HUES48 (cell line): ENCODE measurements at regions not wholly inside any gene's neighbourhood (a gene's known extent, or its start where the extent isn't known, plus 50 kb on each side); places are given as distances from the start of the nearest gene placed in this dataset.

Source experiments
- H3K27ac ChIP-seq: one replicate; pipeline ENCODE4 v1.7.0; 2013; ENCODE audit warnings: low read depth, low read length, inconsistent platforms
- H3K27me3 ChIP-seq: 2 replicates; pipeline ENCODE4 v1.6.1; 2013; ENCODE audit warnings: mild to moderate bottlenecking, low read length; ENCODE audit not compliant: control insufficient read depth, insufficient read depth
- H3K36me3 ChIP-seq: 2 replicates; pipeline ENCODE4 v1.6.1; 2013; ENCODE audit warnings: low read length; ENCODE audit not compliant: control insufficient read depth, insufficient read depth
- H3K4me1 ChIP-seq: 2 replicates; pipeline ENCODE4 v1.6.1; 2013; ENCODE audit warnings: mild to moderate bottlenecking, low read length; ENCODE audit not compliant: control insufficient read depth, insufficient read depth
- H3K4me3 ChIP-seq: 2 replicates; pipeline ENCODE4 v1.5.1; 2013; ENCODE audit warnings: mild to moderate bottlenecking, low read depth, low read length
- H3K9ac ChIP-seq: 2 replicates; pipeline ENCODE4 v1.6.1; 2013; ENCODE audit warnings: mild to moderate bottlenecking, low read depth, low read length, moderate library complexity
- H3K9me3 ChIP-seq: 2 replicates; pipeline ENCODE4 v1.6.1; 2013; ENCODE audit warnings: low read length; ENCODE audit not compliant: control insufficient read depth, insufficient read depth

DNA sequence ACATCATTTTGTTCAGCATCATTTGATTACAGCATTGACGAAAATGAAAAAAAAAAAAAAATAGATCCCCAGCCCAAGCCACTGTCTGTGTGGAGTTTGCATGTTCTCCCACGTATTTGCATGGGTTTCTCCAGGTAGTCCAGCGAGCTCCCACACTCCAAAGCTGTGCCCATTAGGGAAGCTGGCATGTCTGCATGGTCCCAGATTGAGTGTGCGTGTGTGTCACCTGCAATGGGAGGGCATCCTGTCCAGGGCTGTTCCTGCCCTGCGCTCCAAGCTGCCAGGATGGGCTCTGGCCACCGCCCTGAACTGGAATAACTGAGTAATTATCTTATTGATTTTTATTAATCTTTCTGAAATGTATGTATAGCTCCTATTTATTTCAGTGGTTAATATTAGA lies 88.6 kb downstream of the KLF12 start:
- H3K4me1 ChIP-seq, result peaks cover under 1% of the 10 kb centered on the region; the same call in 1 of the 2 replicates
- H3K27me3 ChIP-seq, result no peaks in the 10 kb centered on the region
- H3K4me3 ChIP-seq, result no peak overlapping the region
- no peak overlapping the region for H3K9ac ChIP-seq
- no peaks in the 10 kb centered on the region for H3K9me3 ChIP-seq
- no peaks in the 10 kb centered on the region for H3K36me3 ChIP-seq
- no peak overlapping the region for H3K27ac ChIP-seq

DNA sequence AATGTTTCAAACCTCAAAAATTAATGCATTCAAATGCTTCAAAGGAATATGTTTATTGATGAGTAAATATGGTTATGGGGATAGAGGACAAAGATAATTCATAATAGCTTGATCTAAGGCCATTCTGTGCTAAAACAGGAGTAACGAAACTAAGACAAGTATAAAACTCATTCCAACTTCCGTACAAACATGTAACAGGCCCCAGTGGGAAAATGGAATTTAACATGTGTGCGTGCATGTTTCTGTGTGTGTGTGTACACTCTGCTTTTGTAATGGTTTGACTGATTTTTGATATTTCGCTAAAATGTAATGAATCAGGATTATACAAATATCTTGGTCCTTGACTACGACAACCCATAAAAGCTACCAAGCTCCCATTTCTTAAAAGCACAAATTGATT lies 91.0 kb downstream of the KLF12 start:
- peaks cover 4% of the 10 kb centered on the region; the same call in 1 of the 2 replicates for H3K4me1 ChIP-seq
- H3K27me3 ChIP-seq, result no peaks in the 10 kb centered on the region
- H3K9ac ChIP-seq, result no peak overlapping the region
- no peaks in the 10 kb centered on the region for H3K9me3 ChIP-seq
- H3K27ac ChIP-seq, result no peak overlapping the region
- no peaks in the 10 kb centered on the region for H3K36me3 ChIP-seq
- H3K4me3 ChIP-seq, result no peak overlapping the region

- Histone ChIP-seq H3K9me3 (no peaks in the 10 kb centered on the region), H3K4me3 (no peak overlapping the region), H3K27me3 (no peaks in the 10 kb centered on the region), H3K4me1 (peaks cover 24% of the 10 kb centered on the region), H3K36me3 (no peaks in the 10 kb centered on the region), H3K9ac (no peak overlapping the region), H3K27ac (no peak overlapping the region)
Measured at GRCh38 chr13:74040200-74040599, 94.0 kb downstream of the KLF12 start.

GRCh38 chr13:74039667-74040066 lies 94.5 kb downstream of the KLF12 start:
- no peak overlapping the region for H3K9ac ChIP-seq
- H3K27ac ChIP-seq, result no peak overlapping the region
- peaks cover 29% of the 10 kb centered on the region for H3K4me1 ChIP-seq
- no peaks in the 10 kb centered on the region for H3K9me3 ChIP-seq
- no peaks in the 10 kb centered on the region for H3K27me3 ChIP-seq
- no peak overlapping the region for H3K4me3 ChIP-seq
- no peaks in the 10 kb centered on the region for H3K36me3 ChIP-seq

GRCh38 chr13:74039154-74039553 lies 95.0 kb downstream of the KLF12 start:
- Histone ChIP-seq H3K27me3 (no peaks in the 10 kb centered on the region), H3K9me3 (no peaks in the 10 kb centered on the region), H3K4me1 (peaks cover 29% of the 10 kb centered on the region), H3K36me3 (no peaks in the 10 kb centered on the region), H3K9ac (no peak overlapping the region), H3K4me3 (no peak overlapping the region), H3K27ac (no peak overlapping the region)

GRCh38 chr13:74037762-74038161 lies 96.4 kb downstream of the KLF12 start:
- no peaks in the 10 kb centered on the region for H3K9me3 ChIP-seq
- no peak overlapping the region for H3K9ac ChIP-seq
- peaks cover 29% of the 10 kb centered on the region for H3K4me1 ChIP-seq
- H3K4me3 ChIP-seq, result no peak overlapping the region
- no peaks in the 10 kb centered on the region for H3K27me3 ChIP-seq
- H3K36me3 ChIP-seq, result no peaks in the 10 kb centered on the region
- H3K27ac ChIP-seq, result peak overlapping the region; percentile 17

GRCh38 chr13:74036373-74036772 lies 97.8 kb downstream of the KLF12 start:
- peak overlapping the region; percentile 43; the same call in 1 of the 2 replicates for H3K4me3 ChIP-seq
- H3K27me3 ChIP-seq, result no peaks in the 10 kb centered on the region
- no peaks in the 10 kb centered on the region for H3K9me3 ChIP-seq
- H3K4me1 ChIP-seq, result peaks cover 29% of the 10 kb centered on the region
- peak overlapping the region; percentile 42; the same call in 1 of the 2 replicates for H3K9ac ChIP-seq
- peak overlapping the region; percentile 85 for H3K27ac ChIP-seq
- H3K36me3 ChIP-seq, result no peaks in the 10 kb centered on the region

DNA sequence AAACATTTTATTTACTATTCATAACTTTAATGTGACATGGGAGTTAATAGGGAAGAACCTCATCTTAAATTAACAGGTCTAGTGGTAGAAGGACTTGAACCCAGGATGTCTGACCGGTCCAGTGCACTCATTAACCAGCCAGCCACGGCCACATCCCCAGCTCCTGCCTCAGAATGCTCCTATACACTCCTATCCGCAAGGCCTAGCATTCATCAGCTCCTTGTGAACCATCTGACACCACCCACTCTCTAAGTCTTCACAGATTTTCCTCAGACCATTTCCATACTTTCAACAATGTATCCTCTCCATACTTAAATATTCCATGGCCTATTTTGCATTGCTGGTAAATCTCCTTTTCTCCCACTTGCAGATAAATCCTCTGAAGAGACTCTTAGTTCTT lies 98.3 kb downstream of the KLF12 start:
- no peaks in the 10 kb centered on the region for H3K9me3 ChIP-seq
- no peaks in the 10 kb centered on the region for H3K36me3 ChIP-seq
- H3K27me3 ChIP-seq, result no peaks in the 10 kb centered on the region
- peaks cover 29% of the 10 kb centered on the region for H3K4me1 ChIP-seq
- no peak overlapping the region; the same call in 1 of the 2 replicates for H3K9ac ChIP-seq
- H3K27ac ChIP-seq, result peak overlapping the region; percentile 85
- peak overlapping the region; percentile 43; the same call in 1 of the 2 replicates for H3K4me3 ChIP-seq

DNA sequence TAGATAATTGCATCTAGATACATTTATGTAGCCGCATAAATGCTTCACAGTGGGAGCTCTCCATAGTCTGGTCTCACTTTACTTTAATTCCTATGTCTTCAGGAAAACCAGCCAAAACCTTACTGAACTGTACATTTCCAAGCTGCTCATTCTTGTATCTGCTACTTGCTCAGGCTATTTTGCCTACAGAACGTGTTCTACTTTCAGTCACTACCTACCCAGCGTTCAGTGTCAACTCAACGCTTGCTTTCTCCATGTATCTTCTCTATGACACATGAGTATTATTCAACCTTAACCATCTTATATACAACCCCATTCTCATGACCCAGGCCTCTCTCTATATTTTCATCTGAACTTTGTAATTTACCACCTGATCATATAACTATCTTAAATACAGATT lies 101.9 kb downstream of the KLF12 start:
- no peak overlapping the region for H3K9ac ChIP-seq
- H3K9me3 ChIP-seq, result no peaks in the 10 kb centered on the region
- no peaks in the 10 kb centered on the region for H3K27me3 ChIP-seq
- H3K4me1 ChIP-seq, result peaks cover 33% of the 10 kb centered on the region
- H3K36me3 ChIP-seq, result no peaks in the 10 kb centered on the region
- no peak overlapping the region for H3K4me3 ChIP-seq
- no peak overlapping the region for H3K27ac ChIP-seq

GRCh38 chr13:74027161-74027779 lies 106.9 kb downstream of the KLF12 start:
- Histone ChIP-seq H3K4me3 (peak overlapping the region; percentile 47), H3K27ac (peak overlapping the region; percentile 94), H3K4me1 (peaks cover 38% of the 10 kb centered on the region), H3K9ac (no peak overlapping the region), H3K9me3 (no peaks in the 10 kb centered on the region), H3K27me3 (no peaks in the 10 kb centered on the region), H3K36me3 (no peaks in the 10 kb centered on the region)

DNA sequence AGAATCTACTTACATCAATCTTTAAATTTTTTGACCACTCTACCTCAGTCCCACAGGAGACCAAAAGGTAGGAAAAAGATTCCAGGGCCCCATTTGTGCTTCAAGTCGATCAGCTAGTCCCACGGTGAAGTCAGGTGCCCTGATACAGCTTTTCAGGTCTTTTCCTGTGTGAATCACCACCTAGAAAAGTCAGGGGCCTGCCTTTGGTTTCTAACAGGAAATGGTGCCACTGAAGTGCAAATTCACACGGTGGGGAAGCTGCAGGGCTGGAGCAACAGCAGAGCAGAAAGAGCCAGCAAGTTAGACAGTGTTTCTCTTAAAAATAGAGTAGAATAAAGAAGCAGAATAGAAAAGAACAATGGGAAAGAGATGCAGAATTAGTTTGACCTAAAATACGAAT lies 107.5 kb downstream of the KLF12 start:
- peaks cover 38% of the 10 kb centered on the region for H3K4me1 ChIP-seq

More for the DNA sequence above, 107.5 kb downstream of the KLF12 start:
- Histone ChIP-seq H3K27ac (peak overlapping the region; percentile 94), H3K27me3 (no peaks in the 10 kb centered on the region), H3K9ac (no peak overlapping the region), H3K4me3 (peak overlapping the region; percentile 47), H3K9me3 (no peaks in the 10 kb centered on the region), H3K36me3 (no peaks in the 10 kb centered on the region)
